ENCODE measurements at regions not wholly inside any gene's neighbourhood (a gene's known extent, or its start where the extent isn't known, plus 50 kb on each side); places are given as distances from the start of the nearest gene placed in this dataset.

- Histone ChIP-seq H3K36me3 (no peaks in the 10 kb centered on the region), H3K4me3 (no peak overlapping the region), H3K27me3 (no peaks in the 10 kb centered on the region), H3K27ac (no peak overlapping the region), H3K9me3 (no peaks in the 10 kb centered on the region), H3K4me1 (no peaks in the 10 kb centered on the region)
- 66 to 76% methylated on average over 1 of the region's 1 CpG for WGBS, 2 donors
- no peak for DNase-seq
- TF ChIP-seq POLR2A (IDR thresholded peaks at IDR 0.05), result no peak
- no peak for TF ChIP-seq CTCF (IDR thresholded peaks at IDR 0.05)
- no peak for TF ChIP-seq EP300 (IDR thresholded peaks at IDR 0.05)
- TF ChIP-seq POLR2AphosphoS5 (IDR thresholded peaks at IDR 0.05), result no peak
- no peak for ATAC-seq (ENCODE audit: low FRiP score in 2 of 2)
Observed at GRCh38 chr5:18876565-18876964, 1111.4 kb downstream of the CDH18 start.

GRCh38 chr5:18881615-18882014 lies 1106.4 kb downstream of the CDH18 start:
- 95 to 100% methylated on average over 1 of the region's 1 CpG for WGBS, 2 donors
- no peaks in the 10 kb centered on the region for H3K27me3 ChIP-seq
- no peaks in the 10 kb centered on the region for H3K4me1 ChIP-seq
- H3K36me3 ChIP-seq, result no peaks in the 10 kb centered on the region
- H3K4me3 ChIP-seq, result no peak overlapping the region
- ATAC-seq (ENCODE audit: low FRiP score in 2 of 2) (no peak), DNase-seq (no peak)
- no peaks in the 10 kb centered on the region for H3K9me3 ChIP-seq
- H3K27ac ChIP-seq, result no peak overlapping the region
- TF ChIP-seq POLR2A (IDR thresholded peaks at IDR 0.05), result no peak
- no peak for TF ChIP-seq EP300 (IDR thresholded peaks at IDR 0.05)
- TF ChIP-seq CTCF (IDR thresholded peaks at IDR 0.05), result no peak
- TF ChIP-seq POLR2AphosphoS5 (IDR thresholded peaks at IDR 0.05), result no peak

DNA sequence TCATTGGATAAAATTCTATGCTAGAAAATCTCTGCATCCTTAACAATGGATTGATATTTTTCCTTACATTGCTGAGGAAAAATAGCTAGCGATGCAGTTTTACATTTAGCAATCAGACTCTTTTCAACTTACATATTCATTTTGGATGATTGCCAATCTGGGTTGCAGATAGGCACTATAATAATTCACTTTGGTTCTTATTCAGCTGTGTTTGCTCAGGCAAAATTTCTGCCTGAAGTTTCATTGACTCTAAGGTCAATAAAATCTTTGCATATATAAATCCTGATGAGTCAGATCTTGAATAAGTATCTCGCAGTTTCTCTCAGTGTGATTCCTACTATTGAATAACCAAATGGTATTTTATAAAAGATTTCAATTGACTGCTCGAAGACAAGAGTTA lies 1105.8 kb downstream of the CDH18 start:
- TF ChIP-seq CTCF (IDR thresholded peaks at IDR 0.05) (no peak), EP300 (IDR thresholded peaks at IDR 0.05) (no peak), POLR2A (IDR thresholded peaks at IDR 0.05) (no peak), POLR2AphosphoS5 (IDR thresholded peaks at IDR 0.05) (no peak)
- ATAC-seq (ENCODE audit: low FRiP score in 2 of 2), result no peak
- no peak overlapping the region for H3K4me3 ChIP-seq
- no peaks in the 10 kb centered on the region for H3K27me3 ChIP-seq
- H3K4me1 ChIP-seq, result no peaks in the 10 kb centered on the region
- no peaks in the 10 kb centered on the region for H3K36me3 ChIP-seq
- DNase-seq, result no peak
- H3K9me3 ChIP-seq, result no peaks in the 10 kb centered on the region
- no peak overlapping the region for H3K27ac ChIP-seq
- 68 to 70% methylated on average over 3 of the region's 3 CpGs for WGBS, 2 donors

DNA sequence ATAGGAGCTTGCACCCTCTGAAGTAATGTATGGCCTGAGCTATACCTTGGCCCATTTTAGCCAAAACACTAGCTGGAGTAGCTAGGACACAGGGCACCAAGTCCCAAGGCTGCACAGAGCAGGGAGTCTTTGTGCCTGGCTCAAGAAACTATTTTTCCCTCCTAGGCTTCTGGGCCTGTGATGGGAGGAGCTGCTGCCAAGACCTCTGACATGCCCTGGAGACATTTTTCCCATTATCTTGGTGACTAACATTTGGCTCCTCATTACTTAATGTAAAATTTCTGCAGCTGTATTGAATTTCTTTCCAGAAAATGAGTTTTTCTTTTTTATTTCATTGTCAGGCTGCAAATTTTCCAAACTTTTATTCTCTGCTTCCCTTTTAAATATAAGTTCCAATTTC lies 1099.2 kb downstream of the CDH18 start:
- no peak overlapping the region for H3K4me3 ChIP-seq
- no peaks in the 10 kb centered on the region for H3K36me3 ChIP-seq
- ATAC-seq (ENCODE audit: low FRiP score in 2 of 2), result no peak
- no peaks in the 10 kb centered on the region for H3K9me3 ChIP-seq
- DNase-seq, result no peak
- no peak overlapping the region for H3K27ac ChIP-seq
- TF ChIP-seq POLR2A (IDR thresholded peaks at IDR 0.05) (no peak), CTCF (IDR thresholded peaks at IDR 0.05) (no peak), POLR2AphosphoS5 (IDR thresholded peaks at IDR 0.05) (no peak), EP300 (IDR thresholded peaks at IDR 0.05) (no peak)
- no peaks in the 10 kb centered on the region for H3K27me3 ChIP-seq
- no peaks in the 10 kb centered on the region for H3K4me1 ChIP-seq

GRCh38 chr5:18900644-18901043 lies 1087.4 kb downstream of the CDH18 start:
- Histone ChIP-seq H3K27me3 (no peaks in the 10 kb centered on the region), H3K4me1 (no peaks in the 10 kb centered on the region), H3K9me3 (no peaks in the 10 kb centered on the region), H3K36me3 (no peaks in the 10 kb centered on the region), H3K4me3 (no peak overlapping the region), H3K27ac (no peak overlapping the region)
- 82 to 85% methylated on average over 3 of the region's 3 CpGs for WGBS, 2 donors
- TF ChIP-seq EP300 (IDR thresholded peaks at IDR 0.05), result no peak
- TF ChIP-seq POLR2AphosphoS5 (IDR thresholded peaks at IDR 0.05), result no peak
- no peak for TF ChIP-seq POLR2A (IDR thresholded peaks at IDR 0.05)
- TF ChIP-seq CTCF (IDR thresholded peaks at IDR 0.05), result no peak
- DNase-seq (no peak), ATAC-seq (ENCODE audit: low FRiP score in 2 of 2) (no peak)
